Activated naive CD4-positive, alpha-beta T cell treated with anti-CD3 and anti-CD28 coated beads, Interleukin-2, amount 50 U/mL, for 24 hours (primary cell): ENCODE measurements at regions not wholly inside any gene's neighbourhood (a gene's known extent, or its start where the extent isn't known, plus 50 kb on each side); places are given as distances from the start of the nearest gene placed in this dataset.

Experiments used
- H3K27ac Mint-ChIP-seq: one replicate; pipeline ENCODE4 v1.8.0; 2021; ENCODE audit warnings: mild to moderate bottlenecking, mixed read lengths
- H3K27me3 Mint-ChIP-seq: one replicate; pipeline ENCODE4 v1.8.0; 2021; ENCODE audit warnings: mixed read lengths
- H3K36me3 Mint-ChIP-seq: one replicate; pipeline ENCODE4 v1.8.0; 2021; ENCODE audit warnings: mixed read lengths
- H3K4me1 Mint-ChIP-seq: one replicate; pipeline ENCODE4 v1.8.0; 2021; ENCODE audit warnings: mixed read lengths
- H3K4me3 Mint-ChIP-seq: one replicate; pipeline ENCODE4 v1.8.0; 2021; ENCODE audit warnings: mild to moderate bottlenecking, mixed read lengths
- H3K9me3 Mint-ChIP-seq: one replicate; pipeline ENCODE4 v1.8.0; 2021; ENCODE audit warnings: mixed read lengths

DNA sequence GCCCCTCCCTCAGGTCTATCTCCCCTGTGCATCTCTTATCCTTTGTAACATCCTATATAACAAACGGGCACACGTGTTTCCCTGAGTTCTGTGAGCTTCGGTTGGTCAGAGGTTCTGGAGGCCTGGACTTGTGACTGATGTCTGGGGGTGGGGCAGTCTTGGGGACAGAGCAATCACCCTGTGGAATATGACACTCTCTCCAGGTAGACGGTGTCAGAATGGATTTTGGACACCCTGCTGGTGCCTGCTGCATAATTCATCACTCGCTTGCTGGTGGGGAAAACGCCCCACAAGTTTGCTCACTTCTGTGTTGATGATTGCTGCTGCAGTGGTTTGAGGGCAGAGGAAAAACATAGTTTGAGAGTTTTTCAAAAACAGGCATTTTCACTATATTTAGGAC is 223.2 kb downstream of the UQCRFS1 start:
- Mint-ChIP-seq H3K36me3 (no peaks in the 10 kb centered on the region), H3K4me1 (no peaks in the 10 kb centered on the region), H3K4me3 (no peak overlapping the region), H3K27ac (no peak overlapping the region), H3K9me3 (peaks cover 14% of the 10 kb centered on the region), H3K27me3 (peaks cover 2% of the 10 kb centered on the region)

- peaks cover 2% of the 10 kb centered on the region for H3K27me3 Mint-ChIP-seq
- H3K27ac Mint-ChIP-seq: no peak overlapping the region
- no peak overlapping the region for H3K4me3 Mint-ChIP-seq
- no peaks in the 10 kb centered on the region for H3K36me3 Mint-ChIP-seq
- no peaks in the 10 kb centered on the region for H3K4me1 Mint-ChIP-seq
- H3K9me3 Mint-ChIP-seq: peaks cover 5% of the 10 kb centered on the region
Measured at GRCh38 chr19:28988066-28988465, 224.9 kb downstream of the UQCRFS1 start.

DNA sequence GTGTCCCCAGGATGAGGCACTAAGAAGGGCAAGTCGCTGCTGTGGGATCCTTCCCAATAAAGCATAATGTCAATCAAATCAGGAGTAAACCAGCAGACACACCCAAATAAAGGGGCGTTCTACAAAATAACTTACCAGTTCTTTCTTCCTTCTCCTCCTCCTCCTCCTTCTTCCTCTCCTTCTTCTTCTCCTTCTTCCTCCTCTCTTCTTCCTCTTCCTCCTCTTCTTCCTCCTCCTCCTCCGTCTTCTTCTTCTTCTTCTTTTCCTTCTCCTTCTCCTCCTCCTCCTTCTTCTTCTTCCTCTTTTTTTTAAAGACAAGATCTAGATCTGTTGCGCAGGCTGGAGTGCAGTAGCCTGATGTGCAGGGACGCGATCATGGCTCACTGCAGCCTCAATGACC is 225.8 kb downstream of the UQCRFS1 start:
- no peak overlapping the region for H3K4me3 Mint-ChIP-seq
- H3K9me3 Mint-ChIP-seq: no peaks in the 10 kb centered on the region
- no peaks in the 10 kb centered on the region for H3K36me3 Mint-ChIP-seq
- no peak overlapping the region for H3K27ac Mint-ChIP-seq
- no peaks in the 10 kb centered on the region for H3K4me1 Mint-ChIP-seq
- H3K27me3 Mint-ChIP-seq: peaks cover 2% of the 10 kb centered on the region

DNA sequence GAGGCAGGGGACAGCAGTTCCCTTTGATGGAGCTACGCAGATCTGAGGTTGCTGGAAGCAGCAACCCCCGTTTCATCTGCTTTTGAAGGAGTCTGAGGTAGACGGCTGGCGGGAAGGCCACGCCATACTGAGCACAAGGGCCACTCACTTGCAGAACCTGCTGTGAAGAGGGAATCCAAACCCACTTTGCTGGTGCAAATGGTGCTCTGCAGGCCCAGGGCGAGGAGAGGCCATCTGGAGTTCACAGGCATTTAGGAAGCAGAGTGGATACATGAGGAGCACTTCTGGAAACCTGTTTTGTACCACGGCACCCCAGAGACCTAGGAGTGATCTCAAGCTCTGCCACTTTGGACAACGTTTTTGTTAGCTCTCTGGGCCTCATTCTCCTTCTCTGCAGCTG is 227.8 kb downstream of the UQCRFS1 start:
- Mint-ChIP-seq H3K27me3 (peaks cover 3% of the 10 kb centered on the region), H3K4me3 (no peak overlapping the region), H3K4me1 (no peaks in the 10 kb centered on the region), H3K9me3 (no peaks in the 10 kb centered on the region), H3K27ac (no peak overlapping the region), H3K36me3 (no peaks in the 10 kb centered on the region)

DNA sequence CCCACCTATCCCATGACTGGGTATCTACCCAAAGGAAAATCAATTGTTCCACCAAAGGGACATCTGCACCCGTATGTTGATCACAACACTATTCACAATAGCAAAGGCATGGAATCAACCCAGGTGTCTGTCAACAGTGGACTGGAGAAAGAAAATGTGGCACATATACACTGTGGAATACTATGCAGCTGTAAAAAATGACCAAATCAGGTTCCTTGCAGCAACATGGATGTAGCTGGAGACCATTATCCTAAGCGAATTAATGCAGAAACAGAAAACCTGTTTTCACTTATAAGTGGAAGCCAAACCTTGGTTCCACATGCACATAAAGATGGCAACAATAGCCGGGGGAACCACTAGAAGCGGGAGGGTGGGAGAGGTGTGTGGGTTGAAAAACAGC is 228.6 kb downstream of the UQCRFS1 start:
- H3K36me3 Mint-ChIP-seq: no peaks in the 10 kb centered on the region
- H3K9me3 Mint-ChIP-seq: no peaks in the 10 kb centered on the region
- no peaks in the 10 kb centered on the region for H3K4me1 Mint-ChIP-seq

GRCh38 chr19:28983430-28983829 is 229.5 kb downstream of the UQCRFS1 start:
- no peak overlapping the region for H3K27ac Mint-ChIP-seq
- no peak overlapping the region for H3K4me3 Mint-ChIP-seq
- H3K27me3 Mint-ChIP-seq: peaks cover 3% of the 10 kb centered on the region
- H3K36me3 Mint-ChIP-seq: no peaks in the 10 kb centered on the region
- H3K4me1 Mint-ChIP-seq: no peaks in the 10 kb centered on the region
- no peaks in the 10 kb centered on the region for H3K9me3 Mint-ChIP-seq

More for the DNA sequence above, 228.6 kb downstream of the UQCRFS1 start:
- no peak overlapping the region for H3K4me3 Mint-ChIP-seq
- peaks cover 3% of the 10 kb centered on the region for H3K27me3 Mint-ChIP-seq
- H3K27ac Mint-ChIP-seq: no peak overlapping the region

- H3K27ac Mint-ChIP-seq: no peak overlapping the region
- H3K4me3 Mint-ChIP-seq: no peak overlapping the region
- H3K36me3 Mint-ChIP-seq: no peaks in the 10 kb centered on the region
- H3K4me1 Mint-ChIP-seq: no peaks in the 10 kb centered on the region
- H3K9me3 Mint-ChIP-seq: no peaks in the 10 kb centered on the region
- peaks cover 3% of the 10 kb centered on the region for H3K27me3 Mint-ChIP-seq
Measured at GRCh38 chr19:28981994-28982393, 231.0 kb downstream of the UQCRFS1 start.

- Mint-ChIP-seq H3K9me3 (no peaks in the 10 kb centered on the region), H3K36me3 (no peaks in the 10 kb centered on the region), H3K4me3 (no peak overlapping the region), H3K4me1 (no peaks in the 10 kb centered on the region), H3K27me3 (peaks cover 1% of the 10 kb centered on the region), H3K27ac (no peak overlapping the region)
Measured at GRCh38 chr19:28981518-28981917, 231.4 kb downstream of the UQCRFS1 start.

- no peaks in the 10 kb centered on the region for H3K9me3 Mint-ChIP-seq
- H3K27ac Mint-ChIP-seq: no peak overlapping the region
- H3K27me3 Mint-ChIP-seq: peaks cover 1% of the 10 kb centered on the region
Measured at GRCh38 chr19:28980236-28980868, 232.6 kb downstream of the UQCRFS1 start.

GRCh38 chr19:28977826-28978225 is 235.1 kb downstream of the UQCRFS1 start:
- H3K9me3 Mint-ChIP-seq: no peaks in the 10 kb centered on the region
- H3K4me3 Mint-ChIP-seq: no peak overlapping the region
- peaks cover 3% of the 10 kb centered on the region for H3K27me3 Mint-ChIP-seq
- H3K4me1 Mint-ChIP-seq: no peaks in the 10 kb centered on the region
- H3K36me3 Mint-ChIP-seq: no peaks in the 10 kb centered on the region
- H3K27ac Mint-ChIP-seq: no peak overlapping the region

More at GRCh38 chr19:28980236-28980868, 232.6 kb downstream of the UQCRFS1 start:
- Mint-ChIP-seq H3K4me1 (no peaks in the 10 kb centered on the region), H3K4me3 (no peak overlapping the region), H3K36me3 (no peaks in the 10 kb centered on the region)

DNA sequence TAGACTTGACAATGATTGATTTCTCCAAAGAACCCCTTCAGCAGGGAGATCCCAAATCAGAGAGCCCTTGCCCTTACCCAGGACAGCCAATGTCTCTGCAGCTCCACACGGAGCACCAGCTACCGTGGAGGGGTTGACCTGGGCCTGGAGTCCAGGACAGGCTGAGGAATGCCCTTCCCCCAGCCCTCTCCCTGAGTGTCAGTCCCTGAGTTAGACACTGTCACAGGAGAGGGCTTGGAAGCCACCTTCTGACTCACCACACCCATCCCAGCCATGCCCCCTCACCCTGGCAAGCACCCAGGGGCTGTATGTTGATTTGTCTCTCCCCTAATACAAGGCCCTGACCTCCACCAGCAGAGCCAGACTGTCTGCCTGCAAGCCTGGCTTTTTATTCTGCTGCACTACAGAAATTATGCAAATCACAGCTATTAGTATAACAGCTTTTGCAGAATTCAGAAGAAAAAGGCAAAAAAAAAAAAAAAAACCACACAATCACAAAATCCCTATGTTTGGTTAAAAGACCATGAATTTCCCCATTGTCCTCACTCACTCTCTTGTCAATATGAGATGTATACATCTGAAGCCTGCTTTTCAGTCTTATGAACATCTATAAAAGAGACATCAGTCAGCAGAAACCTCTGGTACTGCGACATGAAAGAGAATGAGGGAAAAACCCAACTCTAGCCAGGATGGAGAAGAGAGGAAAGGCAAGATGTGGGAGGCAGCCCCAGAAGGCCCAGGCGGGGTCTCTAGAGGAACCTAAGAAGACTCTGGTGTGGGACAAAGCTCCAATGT is 240.7 kb downstream of the UQCRFS1 start:
- Mint-ChIP-seq H3K4me1 (no peaks in the 10 kb centered on the region), H3K9me3 (no peaks in the 10 kb centered on the region), H3K27ac (no peak overlapping the region), H3K36me3 (no peaks in the 10 kb centered on the region), H3K4me3 (no peak overlapping the region), H3K27me3 (peaks cover 6% of the 10 kb centered on the region)

DNA sequence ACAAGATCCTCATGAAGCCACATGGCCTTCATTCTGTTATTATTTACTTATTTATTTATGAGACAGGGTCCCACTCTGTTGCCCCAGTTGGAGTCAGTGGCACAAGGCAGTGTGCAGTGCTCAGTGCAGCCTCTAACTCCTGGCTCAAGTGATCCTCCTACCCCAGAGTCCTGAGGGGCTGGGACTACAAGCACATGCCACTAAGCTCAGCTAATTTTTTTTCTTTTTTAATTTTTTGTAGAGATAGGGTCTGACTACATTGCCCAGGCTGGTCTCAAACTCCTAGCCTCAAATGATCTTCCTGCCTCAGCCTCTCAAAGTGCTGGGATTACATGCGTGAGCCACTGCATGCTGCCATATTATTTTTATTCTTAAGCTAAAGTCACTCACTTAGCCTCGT is 241.4 kb downstream of the UQCRFS1 start:
- no peak overlapping the region for H3K27ac Mint-ChIP-seq
- H3K27me3 Mint-ChIP-seq: peaks cover 6% of the 10 kb centered on the region
- no peak overlapping the region for H3K4me3 Mint-ChIP-seq
- H3K9me3 Mint-ChIP-seq: no peaks in the 10 kb centered on the region
- H3K36me3 Mint-ChIP-seq: no peaks in the 10 kb centered on the region
- H3K4me1 Mint-ChIP-seq: no peaks in the 10 kb centered on the region

GRCh38 chr19:28971049-28971448 is 241.9 kb downstream of the UQCRFS1 start:
- Mint-ChIP-seq H3K9me3 (no peaks in the 10 kb centered on the region), H3K36me3 (no peaks in the 10 kb centered on the region), H3K4me3 (no peak overlapping the region), H3K27me3 (peaks cover 6% of the 10 kb centered on the region), H3K4me1 (no peaks in the 10 kb centered on the region), H3K27ac (no peak overlapping the region)

GRCh38 chr19:28968721-28969120 is 244.2 kb downstream of the UQCRFS1 start:
- Mint-ChIP-seq H3K27ac (no peak overlapping the region), H3K4me1 (no peaks in the 10 kb centered on the region), H3K27me3 (peaks cover 5% of the 10 kb centered on the region), H3K36me3 (no peaks in the 10 kb centered on the region), H3K4me3 (no peak overlapping the region), H3K9me3 (no peaks in the 10 kb centered on the region)

GRCh38 chr19:28966737-28967399 is 246.1 kb downstream of the UQCRFS1 start:
- H3K4me1 Mint-ChIP-seq: no peaks in the 10 kb centered on the region
- H3K27ac Mint-ChIP-seq: no peak overlapping the region
- peaks cover 5% of the 10 kb centered on the region for H3K27me3 Mint-ChIP-seq
- no peak overlapping the region for H3K4me3 Mint-ChIP-seq
- H3K36me3 Mint-ChIP-seq: no peaks in the 10 kb centered on the region
- H3K9me3 Mint-ChIP-seq: no peaks in the 10 kb centered on the region

DNA sequence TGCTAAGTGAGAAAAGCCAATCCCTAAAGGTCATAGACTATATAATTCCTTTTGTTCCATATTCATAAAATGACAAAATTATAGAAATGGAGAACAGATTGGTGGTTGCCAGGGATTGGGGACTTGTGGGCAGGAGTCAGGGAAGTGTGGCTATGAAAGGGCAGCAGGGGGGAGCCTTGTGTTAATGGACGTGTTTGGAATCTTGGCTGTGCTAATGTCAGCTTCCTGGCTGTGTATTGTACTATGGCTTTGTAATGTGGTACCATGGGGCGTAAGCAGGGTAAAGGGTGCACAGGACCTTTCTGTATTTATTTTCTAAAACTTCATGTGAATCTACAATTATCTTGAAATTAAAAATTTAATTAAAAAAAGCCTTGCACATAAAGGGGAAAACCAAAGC is 248.5 kb downstream of the UQCRFS1 start:
- Mint-ChIP-seq H3K4me1 (no peaks in the 10 kb centered on the region), H3K4me3 (no peak overlapping the region), H3K9me3 (no peaks in the 10 kb centered on the region), H3K27ac (no peak overlapping the region), H3K27me3 (peaks cover 5% of the 10 kb centered on the region), H3K36me3 (no peaks in the 10 kb centered on the region)
